ENCODE measurements at regions not wholly inside any gene's neighbourhood (a gene's known extent, or its start where the extent isn't known, plus 50 kb on each side); places are given as distances from the start of the nearest gene placed in this dataset.

- DNase-seq = no peak
Measured at GRCh38 chr21:31406510-31406909, 62.4 kb upstream of the TIAM1 start.

- DNase-seq = no peak
Measured at GRCh38 chr21:31405604-31406003, 61.5 kb upstream of the TIAM1 start.

- DNase-seq = no peak
Measured at GRCh38 chr21:31403596-31404333, 59.7 kb upstream of the TIAM1 start.

DNA sequence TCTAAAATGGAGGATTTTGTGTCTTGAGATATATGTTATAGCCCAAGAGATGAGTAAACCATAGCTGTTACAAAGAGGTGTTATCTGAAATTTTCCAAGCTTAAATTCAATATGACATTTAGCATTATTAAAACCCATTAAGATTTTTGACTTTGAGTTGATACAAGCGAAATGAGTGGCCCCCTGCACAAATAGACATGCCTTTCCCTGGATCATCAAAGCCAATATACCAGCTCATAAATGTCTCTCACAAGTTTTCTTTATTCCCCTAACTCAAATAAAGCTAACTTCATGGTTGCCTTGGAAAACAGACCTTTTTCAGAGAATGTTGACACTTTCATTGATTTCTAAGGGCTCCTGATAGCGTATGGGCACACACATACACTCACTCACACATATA lies 55.5 kb upstream of the TIAM1 start:
- no peak for DNase-seq

GRCh38 chr21:31398574-31398973 lies 54.5 kb upstream of the TIAM1 start:
- DNase-seq = no peak

GRCh38 chr21:31397939-31398338 lies 53.9 kb upstream of the TIAM1 start:
- DNase-seq = peak in 1 of 2 experiments; percentile 14

DNA sequence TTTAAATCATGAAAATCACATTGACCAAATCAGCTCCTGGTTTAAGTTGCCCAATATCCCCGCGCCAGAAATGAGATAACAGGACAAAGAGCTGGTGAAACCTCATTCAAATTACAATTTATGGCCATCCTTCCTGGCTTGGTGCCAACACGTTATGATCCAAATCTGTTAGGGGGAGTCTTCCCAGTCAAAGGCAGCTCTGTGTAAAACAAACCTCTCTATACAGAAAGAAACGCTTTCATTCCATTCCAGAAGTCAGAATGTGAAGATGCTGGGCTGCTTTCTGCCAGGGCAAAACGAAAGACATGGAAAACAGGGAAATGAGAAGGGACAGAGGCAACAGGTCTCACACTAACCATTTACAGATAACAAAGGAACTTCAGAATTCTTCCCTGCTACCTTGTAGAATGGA lies 53.5 kb upstream of the TIAM1 start:
- DNase-seq = no peak

DNA sequence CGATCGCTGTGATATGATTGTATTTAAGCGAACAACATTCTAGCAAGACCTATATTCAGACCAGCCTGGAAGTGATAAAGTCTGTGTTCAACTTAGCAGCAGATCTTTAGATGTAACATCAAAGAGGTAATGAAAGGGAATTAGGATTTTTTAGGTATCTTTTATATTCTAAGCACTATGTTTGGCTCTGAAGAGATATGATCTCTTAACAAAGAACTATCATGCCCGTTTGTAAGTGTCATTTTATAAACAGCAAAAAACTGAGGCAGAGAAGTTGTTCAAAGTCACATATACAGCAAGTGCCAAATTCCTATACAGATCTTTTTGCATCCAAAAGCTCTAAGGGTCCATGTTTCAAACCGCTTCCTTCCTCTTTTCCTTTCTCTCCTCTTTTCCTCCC lies 53.0 kb upstream of the TIAM1 start:
- DNase-seq = no peak

GRCh38 chr21:31396399-31396798 lies 52.3 kb upstream of the TIAM1 start:
- DNase-seq = no peak

GRCh38 chr21:31395791-31396190 lies 51.7 kb upstream of the TIAM1 start:
- no peak for DNase-seq

GRCh38 chr21:31395268-31395667 lies 51.2 kb upstream of the TIAM1 start:
- DNase-seq = no peak

DNA sequence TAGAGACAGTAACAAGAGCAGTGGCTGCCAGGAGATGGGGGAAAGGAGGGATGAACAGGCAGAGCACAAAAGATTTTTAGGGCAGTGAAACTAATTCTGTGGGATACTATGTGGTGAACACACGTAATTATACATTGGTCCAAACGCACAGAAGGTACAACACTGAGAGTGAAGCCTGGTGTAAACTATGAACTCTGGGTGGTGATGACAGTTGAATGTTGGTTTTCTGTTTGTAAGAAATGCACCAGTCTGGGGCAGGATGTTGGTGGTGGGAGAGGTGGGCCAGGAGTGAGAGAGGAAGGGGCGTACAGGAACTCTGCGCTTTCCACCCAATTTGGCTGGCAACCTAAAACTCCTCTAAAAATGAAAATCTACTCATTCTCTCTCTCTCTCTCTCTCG lies 50.2 kb upstream of the TIAM1 start:
- DNase-seq = no peak

Data from stimulated activated CD4-positive, alpha-beta T cell treated with anti-CD3 and anti-CD28 coated beads, Interleukin-4, amount 100 ng/mL, for 4 hours (primary cell).